Activated T-cell treated with anti-CD3 and anti-CD28 coated beads for 48 hours (primary cell): ENCODE measurements at regions not wholly inside any gene's neighbourhood (a gene's known extent, or its start where the extent isn't known, plus 50 kb on each side); places are given as distances from the start of the nearest gene placed in this dataset.

Source experiments
- DNase-seq: peaks from one replicate; pipeline ENCODE4 v3.0.0-alpha.2; 2020; ENCODE audit warnings: low read depth

DNA sequence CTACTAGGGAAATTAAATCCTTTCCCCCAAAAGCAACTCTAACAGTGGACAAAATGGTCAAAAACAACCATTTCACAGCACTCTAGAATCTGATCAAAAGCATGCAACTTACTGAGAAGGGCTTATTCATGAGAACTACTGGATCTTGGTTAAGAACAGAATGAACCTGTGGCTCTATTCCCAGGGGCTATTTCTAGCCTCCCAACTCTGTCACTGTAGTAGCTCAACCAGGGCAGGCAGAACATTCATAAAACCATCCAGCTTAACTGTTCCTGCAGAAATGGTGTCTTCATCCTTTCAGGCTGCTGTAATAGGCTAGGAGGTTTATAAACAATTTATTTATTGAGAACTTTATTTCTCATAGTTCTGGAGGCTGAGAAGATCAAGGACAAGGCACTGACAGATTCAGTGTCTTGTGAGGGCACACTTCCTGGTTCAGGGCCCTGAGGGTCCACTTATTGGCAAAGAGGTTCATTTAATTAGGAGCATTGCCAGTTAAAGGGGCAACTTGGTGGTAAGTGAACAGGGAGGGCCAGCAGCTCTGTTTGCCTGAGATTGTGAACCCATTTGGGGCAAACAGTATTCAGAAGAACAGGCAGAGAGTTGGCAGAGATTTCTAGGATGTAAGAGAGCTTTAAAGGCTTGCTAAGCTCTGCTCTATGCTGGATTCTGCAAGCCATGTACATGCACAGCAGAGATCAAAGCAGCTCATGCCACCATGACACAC, 238.5 kb upstream of the FBXL7 start:
- no peak for DNase-seq

DNA sequence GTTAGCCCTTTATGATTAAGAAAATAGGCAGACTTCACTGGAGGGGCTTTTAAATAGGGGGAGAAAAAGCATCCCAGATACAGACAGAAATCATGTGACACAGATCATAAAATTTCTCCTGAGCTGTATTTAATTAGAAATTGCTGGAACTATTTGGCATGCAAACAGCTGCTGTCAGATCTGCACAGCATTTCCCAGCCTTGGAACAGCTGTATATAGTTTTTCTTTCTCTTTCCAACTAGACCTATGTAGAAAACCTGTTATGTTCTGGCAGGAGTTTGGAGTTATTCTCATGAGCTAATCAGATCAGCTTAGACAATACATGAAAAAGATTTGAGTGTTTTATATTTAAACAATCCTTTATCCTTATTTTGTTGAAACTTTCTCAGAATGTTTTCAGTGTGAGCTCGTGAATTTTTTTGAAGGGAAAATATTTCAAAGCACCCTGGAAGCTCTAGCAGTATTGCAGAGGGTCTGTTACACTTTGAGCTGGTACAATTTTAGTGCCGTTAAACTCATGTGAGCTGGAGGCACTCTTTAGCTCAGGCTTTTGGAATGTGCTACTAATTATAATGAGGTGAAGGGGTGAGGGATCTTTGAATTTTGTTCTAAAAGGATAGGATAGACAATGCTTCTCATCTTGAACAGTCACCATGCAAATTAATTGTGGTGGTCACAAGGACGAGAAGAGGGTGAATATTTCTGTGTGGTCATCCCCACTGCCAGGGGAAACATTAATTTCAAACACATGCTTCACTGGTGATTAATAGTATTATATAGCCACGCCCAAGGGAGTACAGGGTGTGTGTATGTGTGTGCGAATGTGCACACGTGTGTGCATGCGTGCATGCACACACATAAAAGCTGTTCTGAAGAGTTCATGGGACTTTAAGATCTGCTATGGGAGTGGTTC, 239.4 kb upstream of the FBXL7 start:
- DNase-seq: no peak

DNA sequence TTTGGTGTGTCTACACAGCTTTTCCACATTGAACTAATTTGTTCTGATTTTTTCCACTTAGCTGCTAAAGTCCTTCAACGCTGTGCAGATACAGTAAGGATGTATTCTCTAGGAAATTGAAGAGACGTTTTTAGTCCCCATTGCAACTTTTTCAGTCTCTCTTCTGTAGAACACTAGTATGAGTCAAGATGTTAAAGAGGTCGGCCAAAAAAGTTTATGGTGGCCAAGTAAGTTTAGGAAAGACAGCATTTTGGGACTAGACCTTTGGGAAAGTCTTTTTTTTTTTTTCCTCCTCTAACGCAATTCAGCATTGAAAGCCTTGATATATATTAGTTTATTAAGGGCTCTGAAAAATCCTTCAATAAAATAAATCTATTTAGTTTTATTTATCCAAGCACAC, 243.5 kb upstream of the FBXL7 start:
- DNase-seq: no peak

DNA sequence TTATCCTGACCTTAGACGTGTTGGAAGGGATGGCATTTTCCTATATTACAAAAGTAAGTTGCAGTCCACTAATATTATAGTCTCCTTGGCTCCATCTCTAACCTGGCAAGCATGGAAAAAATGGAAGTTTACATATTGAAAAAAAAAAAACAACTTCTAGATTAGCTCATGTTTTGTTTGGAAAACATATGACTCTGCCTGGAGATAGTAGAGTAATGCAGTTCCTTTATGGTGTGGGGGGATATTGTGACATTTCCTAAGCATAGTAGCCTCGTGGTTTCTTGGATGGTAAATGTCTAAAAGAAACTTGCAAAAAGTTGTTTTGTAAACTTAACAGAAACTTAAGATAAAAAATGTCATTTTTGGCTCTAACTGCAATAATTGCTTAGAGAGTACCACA, 244.4 kb upstream of the FBXL7 start:
- DNase-seq: no peak

- DNase-seq: no peak
These were observed 245.4 kb upstream of the FBXL7 start for GRCh38 chr5:15254607-15255006.

DNA sequence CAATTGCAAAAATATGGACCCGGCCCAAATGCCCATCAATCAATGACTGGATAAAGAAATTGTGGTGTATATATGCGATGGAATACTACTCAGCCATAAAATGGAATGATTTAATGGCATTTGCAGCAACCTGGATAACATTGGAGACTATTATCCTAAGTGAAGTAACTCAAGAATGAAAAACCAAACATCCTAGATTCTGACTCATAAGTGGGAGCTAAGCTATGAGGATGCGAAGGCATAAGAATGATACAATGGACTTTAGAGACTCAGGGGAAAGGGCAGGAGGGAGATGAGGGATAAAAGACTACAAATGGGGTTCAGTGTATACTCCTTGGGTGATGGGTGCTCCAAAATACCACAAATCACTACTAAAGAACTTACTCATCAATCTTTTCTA, 247.6 kb upstream of the FBXL7 start:
- no peak for DNase-seq

DNA sequence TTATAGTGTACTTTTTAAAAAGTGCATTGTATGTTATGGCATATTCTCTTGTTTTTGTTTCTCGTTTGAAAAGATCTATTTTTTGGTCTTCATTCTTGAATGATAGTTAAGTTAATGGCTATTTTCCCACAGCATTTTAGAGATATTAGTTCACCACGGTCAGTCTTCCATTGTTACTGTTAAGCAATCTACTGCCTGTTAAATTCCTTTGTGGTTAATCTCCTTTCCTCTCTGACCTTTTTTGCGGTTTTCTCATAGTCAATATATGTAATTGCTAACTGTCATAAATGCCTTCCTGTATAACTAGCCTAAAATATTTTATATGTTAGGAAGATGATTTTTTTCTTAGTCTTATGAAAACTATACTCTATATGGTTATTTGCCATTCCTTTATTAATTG, 250.8 kb upstream of the FBXL7 start:
- no peak for DNase-seq

- no peak for DNase-seq
These were observed 251.2 kb upstream of the FBXL7 start for GRCh38 chr5:15248731-15249130.

DNA sequence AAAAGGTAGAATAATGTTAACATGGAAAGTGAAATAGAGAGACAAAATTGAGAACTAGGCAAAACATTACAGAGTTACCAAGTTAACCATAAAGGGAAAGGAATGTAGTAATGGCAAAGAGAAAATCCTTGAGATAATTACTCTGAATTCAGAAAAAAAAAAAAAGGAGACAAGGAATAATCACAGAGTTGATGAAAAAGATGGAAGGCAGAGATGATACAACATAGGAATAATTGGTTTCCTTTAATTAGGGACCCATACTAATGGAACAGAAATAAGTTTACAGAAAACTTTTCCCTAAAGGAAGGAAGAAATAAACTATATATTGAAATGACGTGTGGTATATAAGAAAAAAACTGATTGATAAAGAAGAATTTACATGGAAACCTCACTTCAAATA, 254.1 kb upstream of the FBXL7 start:
- DNase-seq: no peak

GRCh38 chr5:15243301-15244020, 256.5 kb upstream of the FBXL7 start:
- DNase-seq: no peak

GRCh38 chr5:15241216-15241821, 258.7 kb upstream of the FBXL7 start:
- DNase-seq: no peak

- DNase-seq: no peak
These were observed 262.0 kb upstream of the FBXL7 start for GRCh38 chr5:15238006-15238405.

DNA sequence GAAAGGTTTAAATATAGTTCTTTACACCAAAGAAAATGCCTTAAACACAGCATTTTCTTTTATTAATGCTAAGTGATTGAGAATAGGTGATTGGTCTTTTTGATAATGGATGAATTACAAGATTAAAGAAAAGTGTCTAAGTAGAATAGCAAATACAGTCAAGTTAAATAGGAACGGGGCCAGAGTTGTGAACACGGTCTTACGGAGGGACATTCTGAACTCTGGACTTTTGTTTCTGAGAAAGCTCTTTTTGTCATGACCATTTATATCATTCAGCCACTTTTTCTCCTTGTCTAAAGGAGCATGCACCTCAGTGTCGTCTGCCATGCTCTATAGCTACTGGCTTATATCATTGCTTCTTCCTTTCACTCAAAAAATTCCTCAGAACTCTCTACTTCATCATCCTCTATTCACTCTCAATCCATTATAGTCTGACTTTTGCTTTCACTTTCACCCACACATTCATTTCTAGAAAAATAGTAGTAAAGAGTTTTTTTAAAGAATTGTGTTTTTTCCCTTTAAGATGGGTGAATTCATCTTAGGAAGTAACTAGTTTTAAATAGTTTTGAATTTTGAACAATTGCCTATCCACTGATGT, 263.0 kb upstream of the FBXL7 start:
- no peak for DNase-seq

- DNase-seq: no peak
These were observed 265.1 kb upstream of the FBXL7 start for GRCh38 chr5:15234911-15235310.

GRCh38 chr5:15234366-15234765, 265.6 kb upstream of the FBXL7 start:
- DNase-seq: no peak

DNA sequence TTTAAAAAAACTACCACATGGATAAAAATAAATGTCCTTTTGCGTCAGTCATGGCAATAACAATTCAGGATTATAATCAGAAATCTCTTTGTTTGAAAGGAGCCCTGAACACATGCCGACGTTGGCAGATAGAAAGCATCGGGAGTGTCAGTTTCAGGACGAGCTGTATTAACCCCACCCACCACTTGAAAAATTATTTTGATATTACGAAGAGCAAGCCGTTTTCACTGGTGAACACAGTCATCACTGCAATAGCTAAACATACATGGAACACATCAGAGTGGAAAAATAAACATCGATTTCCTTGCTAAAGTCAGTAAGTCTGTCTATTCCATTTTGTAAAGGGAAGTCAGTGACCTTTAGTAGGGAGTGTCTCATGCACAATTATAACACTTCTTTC, 266.4 kb upstream of the FBXL7 start:
- DNase-seq: no peak

DNA sequence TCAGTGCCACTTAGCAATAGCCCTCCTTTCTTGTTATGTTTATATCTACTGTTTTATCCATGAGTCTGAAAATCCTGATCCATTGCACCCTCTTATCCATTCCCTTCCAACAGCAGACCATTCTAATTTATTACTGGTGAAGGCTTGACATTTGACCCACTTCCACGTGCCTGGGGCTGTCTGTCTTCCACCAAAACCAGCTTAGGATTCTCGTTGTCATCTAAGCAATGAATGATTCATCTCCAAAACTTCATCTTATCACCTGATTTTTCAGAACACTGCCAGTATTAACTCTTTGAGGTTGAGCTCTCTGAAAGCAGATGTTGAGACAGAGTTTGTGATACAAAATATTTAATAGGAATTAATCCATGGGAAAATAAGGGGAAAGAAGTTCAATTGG, 277.8 kb upstream of the FBXL7 start:
- no peak for DNase-seq

GRCh38 chr5:15220642-15221173, 279.3 kb upstream of the FBXL7 start:
- no peak for DNase-seq

DNA sequence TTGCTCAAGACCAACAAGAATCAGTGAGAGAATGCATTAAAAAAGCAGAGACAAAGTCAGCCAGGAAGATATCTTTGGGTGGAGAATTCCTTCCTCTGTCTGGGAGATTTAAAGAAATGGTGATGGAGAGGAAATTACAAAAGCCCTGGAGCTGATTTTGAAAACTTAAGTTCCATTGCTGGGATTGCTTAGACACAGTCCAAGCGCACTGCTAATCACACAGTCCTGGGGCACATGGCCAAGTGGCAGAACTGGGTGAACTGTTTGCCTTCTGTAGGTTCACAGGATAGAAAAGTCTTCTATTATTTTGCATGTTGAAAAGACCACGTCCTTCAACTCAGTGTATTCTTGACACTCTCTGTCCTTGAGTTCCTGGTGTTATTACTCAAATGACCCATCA, 284.9 kb upstream of the FBXL7 start:
- no peak for DNase-seq

DNA sequence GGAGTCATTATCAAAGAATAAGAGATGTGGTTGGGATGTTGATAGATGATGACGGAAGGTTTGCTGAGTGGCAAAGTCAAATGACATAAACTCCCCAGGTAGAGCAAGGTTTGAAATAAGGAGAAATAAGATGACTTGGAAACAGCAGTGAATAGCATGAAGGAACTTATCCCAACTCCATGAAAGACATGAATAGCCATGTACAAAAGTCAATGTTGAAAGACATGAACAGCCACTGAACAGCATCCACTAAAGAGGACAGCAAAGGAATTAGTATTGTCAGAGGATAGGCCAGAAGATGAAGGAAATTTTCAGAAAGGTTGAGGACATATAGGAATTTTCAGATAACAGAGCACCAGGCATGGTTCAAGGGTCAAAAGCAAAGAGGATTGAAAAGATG, 286.0 kb upstream of the FBXL7 start:
- no peak for DNase-seq

- no peak for DNase-seq
These were observed 290.8 kb upstream of the FBXL7 start for GRCh38 chr5:15209053-15209762.
